Activated CD4-positive, alpha-beta T cell treated with anti-CD3 and anti-CD28 coated beads, Interleukin-10, Interleukin-2, amounts not matched to agents 100 ng/mL and 50 ng/mL, durations not matched to agents 16 hours and 8 hours (primary cell): ENCODE measurements at regions not wholly inside any gene's neighbourhood (a gene's known extent, or its start where the extent isn't known, plus 50 kb on each side); places are given as distances from the start of the nearest gene placed in this dataset.

ENCODE experiments used
- DNase-seq: peaks from one replicate; pipeline ENCODE4 v3.0.0-alpha.2; 2020

DNA sequence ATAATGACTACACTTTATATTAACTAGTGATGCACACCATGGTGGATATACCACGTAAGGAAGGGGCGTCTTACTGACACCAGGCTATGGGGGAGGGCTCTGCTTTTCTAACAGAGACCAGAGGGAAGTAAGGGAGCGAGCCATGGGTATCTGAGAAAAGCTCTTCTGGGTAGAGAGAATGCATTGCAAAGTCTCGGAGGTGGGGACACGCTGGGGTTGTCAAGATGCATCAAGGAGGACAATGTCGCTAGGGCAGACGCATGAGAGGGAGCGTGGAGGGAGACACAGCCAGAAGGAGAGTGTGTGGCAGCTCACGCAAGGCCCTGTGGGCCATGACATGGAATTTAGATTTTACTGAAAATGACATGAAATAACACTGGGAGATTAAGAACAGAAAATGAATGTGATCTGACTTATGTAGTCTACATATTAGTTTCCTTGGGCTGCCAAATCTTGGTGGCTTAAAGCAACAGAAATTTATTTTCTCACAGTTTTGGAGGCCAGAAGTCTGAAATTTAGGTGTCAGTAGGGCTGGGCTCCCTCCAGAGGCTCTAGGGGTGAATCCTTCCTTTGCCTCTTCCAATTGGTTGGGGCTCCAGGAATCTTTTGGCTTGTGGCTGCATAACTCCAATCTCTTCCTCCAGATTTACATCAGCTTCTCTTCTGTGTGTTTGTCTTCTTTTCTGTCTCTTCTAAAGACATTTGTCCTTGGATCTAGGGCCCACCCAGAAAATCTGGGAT lies 352.2 kb downstream of the CYRIA start:
- DNase-seq: no peak

DNA sequence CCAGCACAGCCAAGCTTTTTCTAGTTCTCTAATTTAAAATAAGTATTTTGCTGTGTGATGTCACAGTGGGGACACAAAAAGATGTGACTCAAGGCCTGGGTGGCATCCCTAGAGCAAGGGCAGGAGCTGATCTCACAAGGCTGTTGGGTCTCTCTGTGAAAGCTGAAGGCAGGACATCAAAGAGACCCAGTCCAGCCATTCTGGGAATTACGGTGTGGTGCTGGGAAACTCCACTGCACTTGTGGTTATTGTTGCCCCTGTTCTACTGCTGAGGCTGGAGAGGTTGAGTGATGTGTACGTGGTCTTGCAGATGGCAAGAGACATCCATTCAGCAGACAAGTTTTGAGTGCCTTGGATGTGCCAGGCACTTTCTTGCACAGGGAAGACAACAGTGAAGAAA lies 352.9 kb downstream of the CYRIA start:
- DNase-seq: no peak

- DNase-seq: no peak
Measured at GRCh38 chr2:16311521-16312440, 353.9 kb downstream of the CYRIA start.

DNA sequence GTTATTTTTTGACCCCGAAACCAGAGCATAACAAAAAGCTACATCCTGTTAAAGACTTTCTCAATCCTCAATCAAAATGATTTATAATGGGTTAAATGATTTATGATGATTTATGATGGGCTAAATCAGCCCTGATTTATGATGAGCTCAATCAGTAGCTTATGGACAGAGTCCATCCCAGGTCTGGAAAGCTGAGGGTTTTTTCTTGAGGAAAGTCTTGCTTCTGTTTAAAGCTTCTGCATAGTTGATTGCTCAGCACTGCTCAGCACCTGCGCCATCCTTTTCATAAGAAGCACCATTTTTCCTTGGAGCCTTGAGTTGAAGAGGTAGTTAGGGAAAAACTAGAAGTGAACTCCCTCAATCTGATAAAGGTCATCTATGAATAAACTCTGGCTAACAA lies 356.8 kb downstream of the CYRIA start:
- no peak for DNase-seq

DNA sequence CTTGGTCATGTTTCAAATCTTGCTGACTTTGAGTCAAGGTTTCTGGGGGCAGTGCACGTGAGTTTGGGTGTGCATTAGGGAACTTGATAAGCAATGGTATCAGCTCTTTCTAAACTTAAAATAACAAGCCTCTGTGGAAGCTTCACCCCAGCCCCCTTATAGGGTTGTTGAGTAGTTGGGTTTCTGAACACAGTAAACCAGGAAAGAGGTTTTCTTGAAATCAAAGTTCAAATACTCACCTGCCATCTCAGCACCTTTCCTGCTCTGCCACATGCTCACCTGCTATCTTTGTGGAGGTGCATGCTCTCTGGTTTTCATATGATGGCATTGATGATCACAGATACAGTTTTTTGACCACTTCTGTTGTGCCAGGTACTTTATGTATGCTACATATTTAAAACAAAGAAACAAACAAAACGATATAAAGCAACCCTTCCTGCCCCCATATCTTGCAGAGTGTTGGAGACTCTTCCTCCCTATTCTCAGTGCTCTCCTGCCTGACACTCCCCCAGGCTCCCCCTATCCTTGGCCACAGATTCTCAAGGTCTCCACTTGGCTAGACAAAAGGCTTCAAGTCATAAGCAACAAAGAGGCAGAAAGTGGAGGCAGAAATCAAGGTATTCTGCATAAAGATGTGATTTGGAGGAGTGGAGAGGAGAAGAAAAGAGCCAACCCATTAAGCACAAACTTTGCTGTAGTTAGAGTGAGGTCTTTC lies 360.6 kb downstream of the CYRIA start:
- no peak for DNase-seq

GRCh38 chr2:16303761-16304160 lies 361.9 kb downstream of the CYRIA start:
- DNase-seq: no peak

DNA sequence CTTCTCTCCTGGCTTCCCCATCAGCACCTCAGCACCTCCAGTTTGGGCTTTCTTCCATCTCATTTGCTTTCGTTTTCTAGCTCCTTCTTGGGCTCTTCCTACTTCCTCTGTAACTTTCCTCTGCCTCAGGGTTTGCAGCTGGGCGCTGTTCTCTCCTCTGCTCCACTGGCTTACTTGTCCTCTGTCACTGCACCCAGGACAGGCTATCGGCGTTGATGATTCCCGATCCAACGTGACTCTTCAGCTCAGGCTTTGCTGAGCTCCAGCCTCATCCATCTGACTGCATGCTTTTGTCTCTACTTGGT lies 362.4 kb downstream of the CYRIA start:
- no peak for DNase-seq

- no peak for DNase-seq
Measured at GRCh38 chr2:16302431-16303272, 362.3 kb downstream of the MYCN start.

- DNase-seq: no peak
Measured at GRCh38 chr2:16301961-16302360, 361.6 kb downstream of the MYCN start.

GRCh38 chr2:16298866-16299265 lies 358.5 kb downstream of the MYCN start:
- no peak for DNase-seq

DNA sequence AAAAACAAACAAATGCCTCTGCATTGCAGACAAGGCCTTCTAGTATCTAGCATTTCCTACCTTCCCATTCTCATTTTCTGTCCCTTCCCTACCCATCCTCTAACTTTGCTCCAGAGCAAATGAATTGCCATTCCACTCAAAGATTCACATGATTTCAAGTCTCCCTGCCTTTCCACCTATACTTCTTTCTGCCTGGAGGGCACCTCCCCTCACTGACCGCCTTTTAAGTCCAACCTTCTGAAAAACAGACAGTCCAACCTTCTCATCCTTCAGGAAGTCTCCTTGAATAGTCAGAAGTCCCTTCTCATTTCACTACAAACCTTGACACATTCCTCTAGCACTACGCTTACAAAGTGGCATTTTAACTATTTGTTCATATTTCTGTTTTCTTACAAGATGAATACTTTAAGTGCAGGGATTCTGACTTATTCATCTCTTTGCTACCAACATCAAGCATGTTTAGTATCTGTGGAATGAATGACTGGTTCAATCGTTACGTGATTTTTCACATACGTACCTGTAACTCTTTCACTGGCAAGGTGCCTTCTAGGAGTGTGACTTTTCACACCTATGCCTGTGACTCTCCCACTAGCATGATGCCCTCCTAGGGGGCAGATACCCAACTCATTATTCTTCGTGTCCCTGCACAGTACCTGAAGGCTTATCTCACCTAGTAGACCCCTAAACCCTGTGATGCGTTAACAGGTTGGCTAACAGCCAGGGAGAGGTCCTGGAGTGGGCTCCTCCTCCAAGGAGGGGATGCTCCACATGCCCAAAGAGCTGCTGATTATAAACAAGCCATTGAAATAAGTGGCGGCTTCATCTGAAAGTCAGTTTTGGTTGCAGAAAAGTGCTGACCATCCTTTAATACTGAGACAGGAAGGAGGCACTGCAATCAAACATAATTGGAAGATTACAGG lies 356.2 kb downstream of the MYCN start:
- no peak for DNase-seq

DNA sequence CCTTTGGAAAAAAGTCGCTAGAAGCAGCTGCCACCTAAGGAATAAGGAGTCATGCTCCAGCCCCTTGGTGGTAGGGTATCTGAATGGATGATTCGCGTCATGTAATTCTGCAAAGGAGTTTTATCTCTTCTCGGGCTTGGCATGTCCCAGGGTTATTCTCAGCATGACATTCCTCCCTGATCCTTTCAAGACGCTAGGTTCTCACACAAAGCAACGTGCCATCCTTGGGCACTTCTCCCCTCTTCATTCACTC lies 355.6 kb downstream of the MYCN start:
- no peak for DNase-seq

GRCh38 chr2:16294791-16295190 lies 354.4 kb downstream of the MYCN start:
- no peak for DNase-seq

GRCh38 chr2:16293871-16294270 lies 353.5 kb downstream of the MYCN start:
- DNase-seq: no peak

- no peak for DNase-seq
Measured at GRCh38 chr2:16293398-16293797, 353.0 kb downstream of the MYCN start.

DNA sequence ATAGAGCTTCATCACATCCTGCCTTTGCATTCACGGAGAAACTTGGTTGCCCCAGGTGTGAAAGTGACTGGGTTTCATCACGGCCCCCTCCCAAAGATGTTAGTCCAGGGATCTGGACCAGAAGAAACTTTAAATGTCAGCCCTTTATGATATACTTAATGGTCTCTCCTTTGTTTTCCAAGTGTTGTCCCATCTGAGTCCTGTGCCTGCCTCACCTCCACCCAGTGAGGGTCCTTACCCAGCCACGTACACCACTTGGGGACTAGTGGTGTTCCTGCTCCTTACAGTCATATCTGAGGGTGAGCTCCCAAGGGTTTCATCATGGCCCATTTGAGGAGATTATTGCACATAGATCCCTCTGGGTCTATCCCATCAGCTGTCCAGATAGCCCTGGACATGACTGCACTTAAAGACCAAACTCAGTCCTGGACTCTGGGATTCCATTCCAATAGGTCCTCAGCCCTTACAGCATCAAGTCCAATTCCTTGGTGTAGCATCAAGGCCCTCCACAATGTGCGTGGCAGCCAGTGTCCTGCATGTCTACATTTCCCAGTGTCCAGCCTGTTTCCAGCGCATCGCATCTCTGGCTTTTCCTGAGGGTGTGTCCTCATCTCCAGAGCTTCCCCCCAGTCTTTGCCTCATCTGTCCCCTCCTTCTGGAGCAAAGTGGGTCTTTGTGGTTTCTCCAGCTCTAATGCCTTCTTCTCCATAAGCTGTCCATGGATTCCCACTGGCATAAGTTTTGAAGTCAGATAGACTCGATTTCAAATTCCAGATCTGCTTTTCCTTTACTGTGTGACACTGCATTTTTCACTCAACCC lies 351.6 kb downstream of the MYCN start:
- DNase-seq: no peak

DNA sequence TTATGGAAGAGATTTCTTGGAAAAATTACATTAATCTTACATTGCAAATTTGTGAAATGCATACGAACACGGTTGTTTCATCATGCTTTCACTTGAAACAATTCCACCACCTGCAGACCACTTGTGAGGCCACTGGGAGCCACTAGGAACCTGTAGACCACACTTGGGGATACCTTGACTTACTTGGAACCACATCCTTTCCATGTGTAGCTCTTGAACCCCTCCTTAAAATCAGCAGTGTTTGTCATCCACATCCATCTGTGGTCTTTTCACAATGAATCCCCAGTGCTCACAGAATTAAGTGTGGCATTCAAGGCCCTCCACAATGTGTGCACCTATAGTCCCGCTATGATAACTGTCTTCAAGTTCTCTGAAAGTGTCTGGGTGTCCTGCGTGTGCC lies 350.9 kb downstream of the MYCN start:
- DNase-seq: no peak

DNA sequence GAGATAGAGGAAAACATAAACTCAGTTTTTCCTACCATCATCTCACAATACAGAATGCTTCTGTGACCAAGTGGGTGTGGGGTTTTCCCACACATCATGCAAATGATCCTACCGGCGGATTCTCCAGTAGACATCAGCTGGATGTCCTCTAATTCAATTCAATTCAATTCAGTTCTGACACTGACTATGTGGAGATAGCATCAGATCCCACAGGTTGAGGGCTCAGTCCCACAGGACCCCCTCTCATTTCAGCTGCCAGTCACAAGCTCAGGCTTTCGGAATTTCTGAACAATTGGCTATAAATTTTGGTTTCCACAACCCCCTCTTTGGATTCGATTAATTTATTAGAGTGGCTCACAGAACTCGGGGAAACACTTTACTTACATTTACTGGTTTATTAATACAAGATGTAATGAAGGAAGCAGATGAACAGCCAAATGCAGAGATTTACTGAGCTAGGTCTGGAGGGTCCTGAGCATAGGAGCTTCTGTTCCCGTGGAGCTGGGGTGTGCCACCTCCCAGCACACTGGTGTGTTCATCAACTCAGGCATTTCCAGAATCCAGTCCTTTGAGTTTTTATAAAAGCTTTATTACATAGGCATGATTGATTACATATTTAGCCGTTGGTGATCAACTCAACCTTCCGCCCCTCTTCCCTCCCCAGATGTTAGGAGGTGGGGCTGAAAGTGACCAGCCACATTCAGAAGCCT lies 350.1 kb downstream of the MYCN start:
- DNase-seq: no peak

GRCh38 chr2:16288371-16289112 lies 348.2 kb downstream of the MYCN start:
- no peak for DNase-seq

- DNase-seq: no peak
Measured at GRCh38 chr2:16287831-16288230, 347.5 kb downstream of the MYCN start.
